ENCODE measurements at regions not wholly inside any gene's neighbourhood (a gene's known extent, or its start where the extent isn't known, plus 50 kb on each side); places are given as distances from the start of the nearest gene placed in this dataset.

- no peak overlapping the region for H3K4me2 ChIP-seq (ENCODE audit: control insufficient read depth, insufficient read depth)
- no peak overlapping the region for H3K9ac ChIP-seq (ENCODE audit: control insufficient read depth, insufficient read depth, low read length)
- no peak overlapping the region for H3K4me3 ChIP-seq
- no peaks in the 10 kb centered on the region for H4K20me1 ChIP-seq (ENCODE audit: control insufficient read depth, insufficient read depth)
- POLR2A ChIA-PET, result no interaction called here
- DNase-seq (ENCODE audit: low read depth, low spot score), result no peak
- intact Hi-C loops (cut with micrococcal nuclease; ENCODE audit: unreplicated experiment) (no loop called here), in situ Hi-C loops (cut with MboI) (no loop called here)
- no peaks in the 10 kb centered on the region for H3K27me3 ChIP-seq (replicated peaks in 1 of 2; ENCODE audit: control insufficient read depth in 2 of 2, insufficient read depth in 2 of 2, low read length in 1 of 2)
- 15% methylated on average over 2 of the region's 2 CpGs for WGBS (ENCODE audit: insufficient coverage, insufficient replicate concordance, low lambda C conversion rate, missing lambda C conversion rate)
- H3K27ac ChIP-seq (ENCODE audit: control insufficient read depth, insufficient read depth), result no peak overlapping the region
- no peak for FAIRE-seq
- H2AFZ ChIP-seq (ENCODE audit: control insufficient read depth, low read depth, low read length), result no peak overlapping the region
- no peaks in the 10 kb centered on the region for H3K4me1 ChIP-seq (ENCODE audit: control insufficient read depth, insufficient read depth, low read length)
- CTCF ChIA-PET, result no interaction called here
- RAD21 ChIA-PET (ENCODE audit: unreplicated experiment), result no interaction called here
- BruUV-seq (replicated peaks), result no TSS peak
- H3K36me3 ChIP-seq (ENCODE audit: control insufficient read depth in 2 of 2, insufficient read depth in 2 of 2, low read length in 1 of 2), result no peaks in the 10 kb centered on the region
- H3K79me2 ChIP-seq (ENCODE audit: control insufficient read depth, insufficient read depth, low read length), result no peaks in the 10 kb centered on the region
- TF ChIP-seq EGR1 (IDR thresholded peaks at IDR 0.05; ENCODE audit: borderline replicate concordance in 1 of 2, low read depth in 2 of 2, low read length in 2 of 2), result no peak
- ATAC-seq, result no peak
- SMC1A ChIA-PET (ENCODE audit: uncharacterized antibody, unreplicated experiment), result no interaction called here
- no peaks in the 10 kb centered on the region for H3K9me3 ChIP-seq (replicated peaks; ENCODE audit: control insufficient read depth, insufficient read depth, low read length)
These were observed 103.4 kb upstream of the RBM19 start for GRCh38 chr12:114069507-114069906.

- CTCF ChIA-PET, result no interaction called here
- TF ChIP-seq NFIC (IDR thresholded peaks at IDR 0.05; ENCODE audit: low read depth, low read length), result no peak
- TF ChIP-seq E2F4 (IDR thresholded peaks at IDR 0.05; ENCODE audit: low read depth, low read length), result no peak
- no peak for TF ChIP-seq ZBTB11 (CRISPR knock-in tag; IDR thresholded peaks at IDR 0.05)
- TF ChIP-seq KDM1A (IDR thresholded peaks at IDR 0.05; ENCODE audit: borderline replicate concordance), result no peak
- TF ChIP-seq ZBTB40 (IDR thresholded peaks at IDR 0.05; ENCODE audit: borderline replicate concordance), result no peak
- no peak for TF ChIP-seq NFYB (IDR thresholded peaks at IDR 0.05; ENCODE audit: insufficient read depth, low read depth, low read length)
- no peak for TF ChIP-seq RELA (IDR thresholded peaks at IDR 0.05; ENCODE audit: borderline replicate concordance, partially characterized antibody)
- TF ChIP-seq HDAC2 (IDR thresholded peaks at IDR 0.05), result no peak
These were observed 98.4 kb upstream of the RBM19 start for GRCh38 chr12:114064497-114064896.

More at GRCh38 chr12:114064497-114064896, 98.4 kb upstream of the RBM19 start:
- no peak overlapping the region for H3K4me2 ChIP-seq (ENCODE audit: control insufficient read depth, insufficient read depth)
- H3K4me1 ChIP-seq (ENCODE audit: control insufficient read depth, insufficient read depth, low read length), result no peaks in the 10 kb centered on the region
- BruUV-seq (replicated peaks), result no TSS peak
- H3K27ac ChIP-seq (ENCODE audit: control insufficient read depth, insufficient read depth), result no peak overlapping the region
- H3K9me3 ChIP-seq (replicated peaks; ENCODE audit: control insufficient read depth, insufficient read depth, low read length), result no peaks in the 10 kb centered on the region
- ATAC-seq (no peak), FAIRE-seq (no peak), DNase-seq (ENCODE audit: low read depth, low spot score) (no peak)
- no peaks in the 10 kb centered on the region for H4K20me1 ChIP-seq (ENCODE audit: control insufficient read depth, insufficient read depth)
- SMC1A ChIA-PET (ENCODE audit: uncharacterized antibody, unreplicated experiment), result no interaction called here
- POLR2A ChIA-PET, result no interaction called here
- RAD21 ChIA-PET (ENCODE audit: unreplicated experiment), result no interaction called here
- WGBS (ENCODE audit: insufficient coverage, insufficient replicate concordance, low lambda C conversion rate, missing lambda C conversion rate), result 50% methylated on average over 2 of the region's 4 CpGs
- no peak overlapping the region for H3K9ac ChIP-seq (ENCODE audit: control insufficient read depth, insufficient read depth, low read length)
- H3K79me2 ChIP-seq (ENCODE audit: control insufficient read depth, insufficient read depth, low read length), result no peaks in the 10 kb centered on the region
- in situ Hi-C loops (cut with MboI) (no loop called here), intact Hi-C loops (cut with micrococcal nuclease; ENCODE audit: unreplicated experiment) (no loop called here)
- H2AFZ ChIP-seq (ENCODE audit: control insufficient read depth, low read depth, low read length), result no peak overlapping the region
- no peak overlapping the region for H3K4me3 ChIP-seq
- H3K27me3 ChIP-seq (replicated peaks in 1 of 2; ENCODE audit: control insufficient read depth in 2 of 2, insufficient read depth in 2 of 2, low read length in 1 of 2), result no peaks in the 10 kb centered on the region
- no peaks in the 10 kb centered on the region for H3K36me3 ChIP-seq (ENCODE audit: control insufficient read depth in 2 of 2, insufficient read depth in 2 of 2, low read length in 1 of 2)

Data from GM12878 (cell line).